CD4-positive, alpha-beta memory T cell (primary cell): ENCODE measurements at regions not wholly inside any gene's neighbourhood (a gene's known extent, or its start where the extent isn't known, plus 50 kb on each side); places are given as distances from the start of the nearest gene placed in this dataset.

ENCODE experiments used
- CTCF ChIA-PET: fragments of 350-600 bp; sonication (Branson Sonifier 250); formaldehyde crosslinking; loops from one replicate; lab custom pipeline; 2021; ENCODE audit warnings: inconsistent platforms; ENCODE audit not compliant: partially characterized antibody; lab: Charles Lee
- POLR2A ChIA-PET: fragments of 350-600 bp; sonication (Branson Sonifier 250); formaldehyde crosslinking; loops from one replicate; lab custom pipeline; 2021; ENCODE audit not compliant: partially characterized antibody; lab: Charles Lee
- DNase-seq, 5 donors: peaks; one replicate each; pipeline versions ENCODE4 v3.0.0 to v3.0.0-alpha.2; 2020 to 2022; ENCODE audit warnings: mixed read lengths in 1 of 5
- H3K27ac ChIP-seq: one replicate; pipeline ENCODE4 v1.7.0; 2013; ENCODE audit warnings: low read depth, low read length
- H3K27me3 ChIP-seq: 2 replicates; pipeline ENCODE4 v1.7.0; 2013; ENCODE audit warnings: mild to moderate bottlenecking, low read length, moderate library complexity; ENCODE audit not compliant: insufficient read depth
- H3K36me3 ChIP-seq: 2 replicates; pipeline ENCODE4 v1.7.0; 2013; ENCODE audit warnings: mild to moderate bottlenecking, low read length, moderate library complexity; ENCODE audit not compliant: insufficient read depth
- H3K4me1 ChIP-seq: 2 replicates; pipeline ENCODE4 v1.7.0; 2013; ENCODE audit warnings: mild to moderate bottlenecking, low read length, moderate library complexity; ENCODE audit not compliant: insufficient read depth
- H3K4me3 ChIP-seq, 2 donors: one replicate each; pipeline ENCODE4 v1.7.0; 2013; ENCODE audit warnings: low read length in 2 of 2, mild to moderate bottlenecking in 1 of 2
- H3K9me3 ChIP-seq, 2 donors: one replicate each; pipeline ENCODE4 v1.7.0; 2013; ENCODE audit warnings: low read length in 2 of 2, control low read depth in 1 of 2; ENCODE audit not compliant: control insufficient read depth in 1 of 2
- H3K27ac Mint-ChIP-seq, 7 donors: one replicate each; pipeline ENCODE4 v1.8.0; 2020 to 2021; ENCODE audit warnings: mixed read lengths in 7 of 7, mild to moderate bottlenecking in 6 of 7, inconsistent platforms in 3 of 7, moderate library complexity in 3 of 7
- H3K27me3 Mint-ChIP-seq, 2 donors: one replicate each; pipeline ENCODE4 v1.8.0; 2020 to 2021; ENCODE audit warnings: mixed read lengths in 2 of 2
- H3K36me3 Mint-ChIP-seq, 2 donors: one replicate each; pipeline ENCODE4 v1.8.0; 2020 to 2021; ENCODE audit warnings: mixed read lengths in 2 of 2, inconsistent platforms in 1 of 2, mild to moderate bottlenecking in 1 of 2
- H3K4me1 Mint-ChIP-seq, 4 donors: one replicate each; pipeline ENCODE4 v1.8.0; 2020 to 2021; ENCODE audit warnings: mixed read lengths in 4 of 4, mild to moderate bottlenecking in 1 of 4
- H3K4me3 Mint-ChIP-seq, 8 donors: one replicate each; pipeline ENCODE4 v1.8.0; 2020 to 2021; ENCODE audit warnings: mixed read lengths in 8 of 8, mild to moderate bottlenecking in 7 of 8, moderate library complexity in 6 of 8, inconsistent platforms in 3 of 8
- H3K9me3 Mint-ChIP-seq, 8 donors: one replicate each; pipeline ENCODE4 v1.8.0; 2020 to 2021; ENCODE audit warnings: mixed read lengths in 8 of 8, mild to moderate bottlenecking in 5 of 8, inconsistent platforms in 3 of 8, moderate library complexity in 1 of 8
- intact Hi-C: fragments of 100-400 bp; cut with micrococcal nuclease; formaldehyde crosslinking; loops from one replicate; pipeline ENCODE4 v1.15.1; 2023

- POLR2A ChIA-PET, result no interaction called here
- no peaks in the 10 kb centered on the region for H3K4me1 Mint-ChIP-seq
- no peak overlapping the region for H3K4me3 ChIP-seq
- no peak for DNase-seq
- no peaks in the 10 kb centered on the region for H3K4me1 ChIP-seq
- no peaks in the 10 kb centered on the region for H3K36me3 ChIP-seq
- CTCF ChIA-PET, result no interaction called here
- intact Hi-C loops, result no loop called here
- no peaks in the 10 kb centered on the region for H3K36me3 Mint-ChIP-seq
- no peak overlapping the region for H3K4me3 Mint-ChIP-seq
- peaks cover 5 to 10% (median 7%) of the 10 kb centered on the region in 8 donors for H3K9me3 Mint-ChIP-seq
- no peaks in the 10 kb centered on the region for H3K9me3 ChIP-seq
- H3K27me3 Mint-ChIP-seq, result peaks cover 22 to 31% of the 10 kb centered on the region in 2 donors
- no peak overlapping the region for H3K27ac Mint-ChIP-seq
- H3K27ac ChIP-seq, result no peak overlapping the region
- no peaks in the 10 kb centered on the region for H3K27me3 ChIP-seq
Measured at GRCh38 chr1:30295674-30296073, 427.7 kb downstream of the MATN1 start.

- intact Hi-C loops, result no loop called here
- peaks cover 5 to 10% (median 7%) of the 10 kb centered on the region in 8 donors for H3K9me3 Mint-ChIP-seq
- no peak overlapping the region for H3K27ac ChIP-seq
- no peaks in the 10 kb centered on the region for H3K36me3 ChIP-seq
- H3K4me3 Mint-ChIP-seq, result no peak overlapping the region
- no peaks in the 10 kb centered on the region for H3K4me1 ChIP-seq
- H3K4me1 Mint-ChIP-seq, result no peaks in the 10 kb centered on the region
- peaks cover 24 to 28% of the 10 kb centered on the region in 2 donors for H3K27me3 Mint-ChIP-seq
- no peaks in the 10 kb centered on the region for H3K27me3 ChIP-seq
- H3K36me3 Mint-ChIP-seq, result no peaks in the 10 kb centered on the region
- ChIA-PET POLR2A (no interaction called here), CTCF (no interaction called here)
- no peak overlapping the region for H3K27ac Mint-ChIP-seq
- no peak for DNase-seq
- no peak overlapping the region for H3K4me3 ChIP-seq
- no peaks in the 10 kb centered on the region for H3K9me3 ChIP-seq
Measured at GRCh38 chr1:30295266-30295665, 428.1 kb downstream of the MATN1 start.

GRCh38 chr1:30294508-30294907, 428.9 kb downstream of the MATN1 start:
- peaks cover 5 to 10% (median 7%) of the 10 kb centered on the region in 8 donors for H3K9me3 Mint-ChIP-seq
- H3K4me1 Mint-ChIP-seq, result no peaks in the 10 kb centered on the region
- H3K36me3 Mint-ChIP-seq, result no peaks in the 10 kb centered on the region
- ChIA-PET POLR2A (no interaction called here), CTCF (no interaction called here)
- no peak overlapping the region for H3K27ac Mint-ChIP-seq
- no peaks in the 10 kb centered on the region for H3K36me3 ChIP-seq
- intact Hi-C loops, result no loop called here
- H3K4me1 ChIP-seq, result no peaks in the 10 kb centered on the region
- H3K4me3 Mint-ChIP-seq, result no peak overlapping the region
- no peak for DNase-seq
- no peak overlapping the region for H3K27ac ChIP-seq
- peaks cover 21 to 29% of the 10 kb centered on the region in 2 donors for H3K27me3 Mint-ChIP-seq
- no peak overlapping the region for H3K4me3 ChIP-seq
- no peaks in the 10 kb centered on the region for H3K9me3 ChIP-seq
- no peaks in the 10 kb centered on the region for H3K27me3 ChIP-seq

GRCh38 chr1:30292451-30292850, 430.9 kb downstream of the MATN1 start:
- no peaks in the 10 kb centered on the region for H3K4me1 ChIP-seq
- POLR2A ChIA-PET, result no interaction called here
- intact Hi-C loops, result no loop called here
- H3K27me3 ChIP-seq, result no peaks in the 10 kb centered on the region
- H3K27ac ChIP-seq, result no peak overlapping the region
- Mint-ChIP-seq H3K36me3 (no peaks in the 10 kb centered on the region), H3K9me3 (peaks cover under 1 to 7% (median 4%) of the 10 kb centered on the region in 8 donors), H3K27ac (no peak overlapping the region), H3K27me3 (peaks cover 19 to 28% of the 10 kb centered on the region in 2 donors), H3K4me3 (no peak overlapping the region), H3K4me1 (no peaks in the 10 kb centered on the region)
- H3K9me3 ChIP-seq, result no peaks in the 10 kb centered on the region
- DNase-seq, result no peak
- H3K4me3 ChIP-seq, result no peak overlapping the region
- H3K36me3 ChIP-seq, result no peaks in the 10 kb centered on the region
- CTCF ChIA-PET, result no interaction called here

GRCh38 chr1:30291526-30291925, 431.9 kb downstream of the MATN1 start:
- Histone ChIP-seq H3K27ac (no peak overlapping the region), H3K36me3 (no peaks in the 10 kb centered on the region), H3K27me3 (no peaks in the 10 kb centered on the region), H3K9me3 (no peaks in the 10 kb centered on the region), H3K4me1 (no peaks in the 10 kb centered on the region), H3K4me3 (no peak overlapping the region)
- no peak for DNase-seq
- Mint-ChIP-seq H3K4me3 (no peak overlapping the region), H3K27ac (no peak overlapping the region), H3K27me3 (peaks cover 19 to 30% of the 10 kb centered on the region in 2 donors), H3K4me1 (no peaks in the 10 kb centered on the region), H3K9me3 (peaks cover 0 to 5% (median 2%) of the 10 kb centered on the region in 8 donors), H3K36me3 (no peaks in the 10 kb centered on the region)
- ChIA-PET CTCF (no interaction called here), POLR2A (no interaction called here)
- intact Hi-C loops, result no loop called here

GRCh38 chr1:30290581-30290980, 432.8 kb downstream of the MATN1 start:
- POLR2A ChIA-PET, result no interaction called here
- no peaks in the 10 kb centered on the region for H3K4me1 ChIP-seq
- intact Hi-C loops, result no loop called here
- peaks cover 15 to 29% of the 10 kb centered on the region in 2 donors for H3K27me3 Mint-ChIP-seq
- CTCF ChIA-PET, result no interaction called here
- H3K36me3 ChIP-seq, result no peaks in the 10 kb centered on the region
- H3K9me3 ChIP-seq, result no peaks in the 10 kb centered on the region
- no peaks in the 10 kb centered on the region for H3K4me1 Mint-ChIP-seq
- no peak overlapping the region for H3K4me3 Mint-ChIP-seq
- H3K27ac ChIP-seq, result no peak overlapping the region
- H3K9me3 Mint-ChIP-seq, result peaks cover 0 to 5% (median 2%) of the 10 kb centered on the region in 8 donors
- no peaks in the 10 kb centered on the region for H3K36me3 Mint-ChIP-seq
- no peak overlapping the region for H3K27ac Mint-ChIP-seq
- no peaks in the 10 kb centered on the region for H3K27me3 ChIP-seq
- DNase-seq, result no peak
- no peak overlapping the region for H3K4me3 ChIP-seq

GRCh38 chr1:30287976-30288375, 435.4 kb downstream of the MATN1 start:
- H3K4me1 ChIP-seq, result peaks cover 8% of the 10 kb centered on the region
- H3K27ac Mint-ChIP-seq, result no peak overlapping the region
- H3K4me3 Mint-ChIP-seq, result no peak overlapping the region
- no peaks in the 10 kb centered on the region for H3K9me3 ChIP-seq
- DNase-seq, result no peak
- H3K4me1 Mint-ChIP-seq, result peaks cover 4 to 16% (median 6%) of the 10 kb centered on the region in 4 donors
- no peaks in the 10 kb centered on the region for H3K36me3 ChIP-seq
- H3K4me3 ChIP-seq, result no peak overlapping the region
- POLR2A ChIA-PET, result no interaction called here
- intact Hi-C loops, result no loop called here
- no peaks in the 10 kb centered on the region for H3K36me3 Mint-ChIP-seq
- CTCF ChIA-PET, result no interaction called here
- H3K27me3 Mint-ChIP-seq, result peaks cover 10 to 24% of the 10 kb centered on the region in 2 donors
- H3K27ac ChIP-seq, result no peak overlapping the region
- H3K27me3 ChIP-seq, result no peaks in the 10 kb centered on the region
- H3K9me3 Mint-ChIP-seq, result peaks cover under 1 to 12% (median 4%) of the 10 kb centered on the region in 8 donors
